ENCODE measurements at regions not wholly inside any gene's neighbourhood (a gene's known extent, or its start where the extent isn't known, plus 50 kb on each side); places are given as distances from the start of the nearest gene placed in this dataset.

DNA sequence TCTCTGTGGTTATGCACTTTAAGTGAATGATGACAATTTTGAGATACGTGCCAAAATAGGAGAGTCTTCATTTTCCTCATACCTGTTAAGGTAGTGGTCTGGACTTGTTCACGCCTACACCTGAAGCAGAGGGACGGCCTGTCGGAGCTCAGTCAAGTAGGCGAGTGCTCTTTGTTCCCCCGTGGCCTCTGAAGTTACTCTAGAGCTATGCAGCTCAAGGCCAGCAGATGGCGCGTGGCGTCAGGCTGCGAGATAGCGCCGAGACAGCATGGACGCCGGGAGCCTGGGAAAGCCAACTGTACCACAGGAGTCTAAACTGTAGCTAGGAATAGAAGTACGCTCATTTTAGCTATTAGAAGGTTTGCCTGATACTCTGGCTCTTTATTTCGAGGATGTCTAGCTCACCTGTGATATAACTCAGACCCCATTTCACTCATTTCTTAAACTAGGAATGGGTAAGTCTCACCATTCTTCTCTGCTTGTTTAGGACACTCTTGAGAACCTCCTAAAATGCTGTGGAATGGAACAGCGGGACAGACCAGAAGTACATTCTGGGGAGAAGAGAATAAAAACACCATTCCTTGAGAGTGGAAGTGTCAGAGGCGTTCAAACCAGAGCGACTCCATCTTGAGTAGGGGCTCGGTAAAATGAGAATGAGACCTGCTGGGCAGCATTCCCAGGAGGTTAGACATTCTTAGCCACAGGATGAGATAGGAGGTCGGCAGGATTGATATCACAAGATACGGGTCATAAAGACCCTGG, 267.4 kb upstream of the HMGA2 start:
- DNase-seq (ENCODE audit: low spot score), result peak; percentile 90

DNA sequence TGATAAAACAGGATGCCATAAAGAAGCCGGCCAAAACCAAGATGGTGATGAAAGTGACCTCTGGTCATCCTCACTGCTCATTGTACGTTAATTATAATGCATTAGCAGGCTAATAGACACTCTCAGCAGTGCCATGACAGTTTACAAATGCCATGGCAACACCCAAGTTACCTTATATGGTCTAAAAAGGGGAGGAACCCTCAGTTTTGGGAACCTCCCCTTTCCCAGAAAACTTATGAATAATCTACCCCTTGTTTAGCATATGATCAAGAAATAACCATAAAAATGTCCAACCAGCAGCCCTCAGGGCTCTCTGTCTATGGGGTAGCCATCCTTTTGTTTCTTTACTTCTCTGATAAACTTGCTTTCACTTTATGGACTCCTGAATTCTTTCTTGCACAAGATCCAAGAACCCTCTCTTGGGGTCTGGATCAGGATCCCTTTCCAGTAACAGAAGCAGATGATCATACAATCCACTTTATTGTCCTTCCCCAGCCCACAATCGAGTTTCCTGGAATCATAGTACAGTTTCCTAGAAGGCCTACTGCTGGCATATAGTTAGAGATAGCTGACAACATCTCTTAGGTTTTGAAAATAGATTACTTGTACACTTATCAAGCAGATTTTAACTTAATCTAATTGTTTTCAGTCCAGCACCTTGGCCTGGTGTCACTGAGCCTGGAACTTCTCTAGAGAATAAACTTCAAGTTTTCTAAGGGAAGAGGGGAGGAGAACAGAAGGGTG, 266.7 kb upstream of the HMGA2 start:
- DNase-seq (ENCODE audit: low spot score), result no peak

DNA sequence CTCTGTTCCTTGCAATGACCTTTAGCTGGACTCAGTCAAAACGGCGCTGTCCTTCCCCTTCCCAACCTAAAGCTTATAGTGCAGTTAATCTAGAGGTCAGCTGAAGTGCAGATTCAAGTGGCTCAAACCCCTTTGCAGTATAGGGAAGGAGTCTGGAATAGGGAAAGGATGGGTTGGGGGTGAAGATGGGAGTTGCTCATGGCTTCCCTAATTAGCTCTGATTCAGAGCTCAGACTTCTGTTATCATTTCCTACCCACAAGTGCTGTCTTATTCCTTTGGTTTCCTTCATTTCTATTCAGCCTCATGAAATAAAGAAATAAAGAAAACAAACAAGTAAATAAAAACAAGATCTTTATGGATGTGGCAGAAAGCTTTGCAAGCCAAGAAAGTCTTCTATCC, 264.0 kb upstream of the HMGA2 start:
- no peak for DNase-seq (ENCODE audit: low spot score)

DNA sequence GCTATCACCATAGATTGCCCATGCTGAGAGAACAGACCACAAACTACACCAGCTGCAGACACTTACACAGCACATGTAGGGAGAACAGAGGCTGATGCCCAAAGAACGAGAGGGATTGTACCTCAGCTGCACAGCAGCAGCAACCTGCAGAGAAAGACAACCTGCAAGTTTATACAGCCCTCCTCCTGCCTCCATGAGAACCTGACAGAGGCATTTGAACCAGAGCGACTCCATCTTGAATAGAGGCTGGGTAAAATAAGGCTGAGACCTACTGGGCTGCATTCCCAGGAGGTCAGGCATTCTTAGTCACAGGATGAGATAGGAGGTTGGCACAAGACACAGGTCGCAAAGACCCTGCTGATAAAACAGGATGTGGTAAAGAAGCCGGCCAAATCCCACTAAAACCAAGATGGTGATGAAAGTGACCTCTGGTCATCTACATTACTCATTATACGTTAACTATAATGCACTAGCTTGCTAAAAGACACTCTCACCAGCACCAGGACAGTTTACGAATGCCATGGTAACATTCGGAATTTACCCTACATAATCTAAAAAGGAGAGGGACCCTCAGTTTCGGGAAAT, 262.4 kb upstream of the HMGA2 start:
- no peak for DNase-seq (ENCODE audit: low spot score)

DNA sequence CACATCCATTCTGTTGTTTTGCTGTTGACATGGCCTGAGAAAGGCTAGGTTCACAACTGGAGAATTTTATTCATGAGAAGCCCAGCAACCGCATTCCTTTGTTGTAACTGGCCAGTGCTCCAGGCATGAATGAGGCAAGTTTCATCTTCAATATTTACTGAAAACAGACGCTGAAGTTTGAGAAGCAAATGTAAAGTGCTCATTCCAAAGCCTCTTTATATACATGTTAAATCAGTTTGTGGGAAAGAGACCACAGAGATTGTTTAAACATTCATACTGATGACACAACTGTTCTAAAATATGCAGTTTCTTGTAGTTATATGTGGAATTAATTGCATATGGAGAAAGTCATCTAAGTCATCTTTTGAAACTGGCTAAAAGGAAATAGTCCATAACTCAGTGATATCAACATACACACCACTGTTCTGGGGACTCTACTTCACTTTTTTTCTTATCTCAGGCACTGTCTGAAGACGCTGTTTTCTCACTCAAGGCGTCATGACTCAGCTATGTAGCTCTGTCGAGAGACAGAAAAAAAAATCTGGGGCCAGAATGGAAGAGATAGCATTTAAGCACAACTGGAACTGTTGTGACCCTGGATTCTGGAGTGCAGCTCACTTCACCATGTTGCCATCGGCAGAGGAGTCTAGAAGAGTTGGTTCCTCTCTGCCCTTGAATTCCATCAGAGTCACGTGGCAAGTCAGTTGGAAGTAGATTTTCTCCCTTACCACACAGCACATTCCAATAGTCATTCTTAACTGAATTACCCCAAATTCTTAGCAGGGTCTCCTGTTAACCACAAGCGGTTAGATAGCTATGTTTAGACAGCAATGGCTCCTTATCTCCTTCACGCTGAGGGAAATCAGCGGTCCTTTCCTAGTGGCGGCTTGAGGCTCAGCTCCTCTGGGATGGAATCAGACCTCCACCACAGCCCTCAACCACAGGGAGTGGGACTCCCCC, 258.4 kb upstream of the HMGA2 start:
- DNase-seq (ENCODE audit: low spot score), result peak; percentile 77

DNA sequence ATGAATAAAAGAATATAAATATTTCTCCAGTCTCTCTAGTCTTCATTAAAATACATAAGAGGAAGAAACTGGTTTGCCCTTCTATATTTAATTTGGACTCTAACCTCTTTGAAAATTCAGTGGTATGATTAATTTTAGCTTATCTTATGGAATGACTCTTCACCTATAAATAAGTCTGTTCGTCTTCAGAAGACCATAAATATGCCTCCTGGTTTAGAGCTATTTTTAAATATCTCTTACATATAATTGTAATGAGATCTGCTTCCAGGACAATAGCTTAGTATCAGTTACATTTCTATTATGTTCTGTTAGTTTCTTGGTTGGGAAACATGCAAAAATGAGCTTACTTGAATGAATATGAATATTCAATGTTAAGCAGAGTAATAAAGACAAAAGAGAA, 257.5 kb upstream of the HMGA2 start:
- no peak for DNase-seq (ENCODE audit: low spot score)

DNA sequence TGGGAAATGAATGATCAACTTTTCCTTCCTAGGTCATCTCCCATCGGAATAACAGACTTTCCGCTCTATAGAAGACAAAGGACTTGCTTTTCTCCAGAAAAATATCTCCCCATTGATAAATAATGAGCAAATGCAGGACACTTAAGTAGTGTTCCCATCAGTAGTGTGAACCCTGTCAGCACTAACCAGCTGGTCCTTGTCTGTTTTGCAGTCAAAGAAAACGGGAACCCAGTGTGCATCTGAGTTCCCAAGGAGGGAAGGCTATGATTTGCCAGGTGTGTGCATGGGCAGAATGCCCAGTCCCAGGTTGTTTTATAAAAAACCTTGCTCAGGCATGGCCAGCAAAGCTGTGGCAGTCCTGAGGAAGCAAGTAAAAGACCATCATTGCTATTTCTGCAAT, 256.5 kb upstream of the HMGA2 start:
- no peak for DNase-seq (ENCODE audit: low spot score)

DNA sequence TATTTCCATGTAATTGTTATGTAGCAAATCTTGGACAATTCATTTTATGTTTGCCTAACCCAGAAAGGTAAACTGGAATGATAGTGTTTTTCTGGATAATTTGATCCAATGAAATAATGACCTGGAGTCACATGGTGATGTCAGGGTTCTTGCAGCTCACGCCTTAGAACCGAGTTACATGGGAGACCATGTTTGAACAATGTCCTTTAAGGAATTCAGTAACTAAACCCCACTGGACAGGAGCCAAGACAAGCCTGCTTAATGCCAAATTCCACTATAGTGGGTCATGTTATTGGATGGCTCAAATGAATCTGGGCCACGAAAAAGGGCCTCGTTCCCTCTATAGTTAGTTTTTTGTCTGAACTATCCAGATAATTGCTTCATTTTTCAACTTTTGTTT, 255.8 kb upstream of the HMGA2 start:
- DNase-seq (ENCODE audit: low spot score), result no peak

DNA sequence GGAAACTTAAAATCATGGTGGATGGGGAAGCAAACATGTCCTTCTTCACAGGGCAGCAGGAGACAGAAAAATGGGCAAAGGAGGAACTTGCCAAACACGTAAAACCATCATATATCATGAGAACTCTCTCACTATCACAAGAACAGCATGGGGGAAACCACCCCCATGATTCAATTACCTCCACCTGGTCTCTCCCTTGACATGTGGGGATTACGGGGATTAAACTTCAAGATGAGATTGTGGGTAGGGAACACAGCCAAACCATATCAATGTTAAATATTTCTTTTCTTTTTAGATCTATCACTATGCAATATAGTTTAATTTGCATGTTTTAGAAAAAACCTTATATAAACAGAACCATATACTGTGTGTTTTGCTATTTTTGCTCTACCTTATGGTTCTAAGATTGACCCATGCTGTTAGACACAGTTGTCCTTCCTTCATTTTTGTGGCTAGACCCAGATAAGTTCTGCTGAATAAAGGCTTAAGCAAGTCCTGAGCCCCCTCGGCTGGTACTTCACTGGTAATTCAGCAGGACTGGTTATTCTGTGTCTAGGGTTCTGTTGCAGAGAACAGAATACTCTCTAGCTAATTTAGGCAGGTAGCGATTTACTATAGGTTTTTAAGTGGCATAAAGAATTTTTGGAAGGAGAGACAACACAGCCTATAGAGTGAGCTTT, 253.7 kb upstream of the HMGA2 start:
- DNase-seq (ENCODE audit: low spot score), result no peak

DNA sequence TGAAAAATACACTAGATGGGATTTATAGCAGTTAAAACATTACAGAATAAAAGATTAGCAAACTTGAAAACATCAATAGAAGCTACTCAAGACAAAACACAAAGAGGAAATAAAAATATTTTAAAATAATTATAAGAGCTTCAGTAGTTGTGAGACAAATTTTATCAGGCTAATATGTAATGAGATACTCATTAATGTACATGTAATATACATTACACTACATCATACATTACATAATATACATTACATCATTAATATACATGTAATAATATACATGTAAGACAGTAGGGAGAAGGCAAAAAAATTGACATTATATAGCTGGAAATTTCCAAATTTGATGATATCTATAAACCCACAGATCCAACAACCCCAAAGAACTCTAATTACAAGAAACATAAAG, 249.4 kb upstream of the HMGA2 start:
- DNase-seq (ENCODE audit: low spot score), result no peak

DNA sequence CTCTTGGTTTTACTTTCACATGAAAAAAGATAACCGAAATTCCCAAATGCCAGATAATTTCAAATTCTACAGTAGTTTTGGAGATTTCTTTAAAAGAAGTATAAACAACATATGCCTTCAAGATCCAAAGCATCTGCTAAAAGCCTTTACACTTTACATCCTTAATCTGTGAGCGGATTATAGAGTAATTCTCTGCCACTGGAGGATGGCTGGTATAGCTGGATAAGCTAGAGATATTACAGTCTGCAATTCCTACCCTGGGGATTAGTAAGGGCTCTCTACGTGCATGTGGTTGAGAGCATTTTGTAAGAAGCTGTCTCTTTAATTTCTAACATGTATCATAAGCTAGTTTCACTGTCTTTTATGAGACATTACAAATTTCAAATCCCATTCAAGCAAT, 240.3 kb upstream of the HMGA2 start:
- no peak for DNase-seq (ENCODE audit: low spot score)

DNA sequence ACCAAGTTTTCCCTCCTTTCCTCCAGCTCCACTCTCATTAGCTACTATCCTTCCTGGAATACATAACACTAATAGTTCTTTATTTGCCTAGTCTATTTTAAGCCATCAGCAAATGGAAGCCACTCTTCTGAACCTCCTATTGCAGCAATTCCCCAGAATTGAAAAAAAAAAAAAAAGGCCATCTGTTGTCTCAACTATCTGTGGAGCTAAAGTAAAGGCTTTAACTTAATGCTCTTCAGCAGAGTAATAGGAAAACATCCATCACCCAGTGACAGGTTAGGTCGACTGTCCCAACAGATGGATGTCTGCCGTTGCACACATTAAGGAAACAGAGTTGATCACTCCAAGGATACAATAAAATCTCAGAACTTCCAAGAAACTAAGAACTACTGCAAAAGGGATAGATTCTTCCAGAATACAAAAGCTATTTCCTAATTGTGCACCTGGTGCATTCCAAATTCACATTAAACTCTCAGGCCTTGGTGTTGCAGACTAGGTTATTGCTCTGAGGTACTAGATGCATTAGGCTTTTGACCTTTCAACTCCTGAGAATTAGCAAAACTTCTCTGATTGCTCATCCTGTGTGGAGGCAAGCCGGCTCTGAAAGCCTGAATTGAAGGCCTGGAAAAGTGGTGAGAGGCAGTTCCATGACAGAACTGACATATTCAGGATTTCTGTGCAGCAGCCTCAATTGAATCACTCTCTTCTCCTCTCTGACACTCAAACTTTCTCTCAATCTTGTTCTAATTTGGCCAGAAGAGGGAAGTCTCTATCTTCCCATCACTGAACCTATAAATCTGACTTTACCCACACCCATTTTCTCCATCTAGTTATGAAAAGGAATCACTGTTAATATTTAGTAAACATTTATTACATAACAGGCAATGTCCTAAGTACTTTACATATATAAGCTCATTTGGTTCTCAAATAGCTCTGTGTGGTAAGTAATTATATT, 238.4 kb upstream of the HMGA2 start:
- DNase-seq (ENCODE audit: low spot score), result no peak

DNA sequence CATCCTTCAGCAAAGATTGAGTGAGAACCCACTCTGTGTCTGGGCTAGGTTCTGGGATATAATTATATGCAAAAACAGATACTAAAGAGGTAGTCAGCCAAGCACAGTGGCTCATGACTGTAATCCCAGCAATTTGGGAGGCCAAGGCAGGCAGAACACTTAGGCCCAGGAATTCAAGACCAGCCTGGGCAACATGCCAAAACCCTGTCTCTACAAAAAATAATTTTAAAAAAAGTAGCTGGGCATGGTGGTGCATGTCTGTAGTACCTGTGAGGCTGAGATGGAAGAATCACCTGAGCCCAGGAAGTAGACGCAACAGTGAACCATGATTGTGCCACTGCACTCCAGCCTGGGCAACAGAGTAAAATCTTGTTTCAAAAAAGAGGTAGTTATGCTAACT, 237.5 kb upstream of the HMGA2 start:
- no peak for DNase-seq (ENCODE audit: low spot score)

DNA sequence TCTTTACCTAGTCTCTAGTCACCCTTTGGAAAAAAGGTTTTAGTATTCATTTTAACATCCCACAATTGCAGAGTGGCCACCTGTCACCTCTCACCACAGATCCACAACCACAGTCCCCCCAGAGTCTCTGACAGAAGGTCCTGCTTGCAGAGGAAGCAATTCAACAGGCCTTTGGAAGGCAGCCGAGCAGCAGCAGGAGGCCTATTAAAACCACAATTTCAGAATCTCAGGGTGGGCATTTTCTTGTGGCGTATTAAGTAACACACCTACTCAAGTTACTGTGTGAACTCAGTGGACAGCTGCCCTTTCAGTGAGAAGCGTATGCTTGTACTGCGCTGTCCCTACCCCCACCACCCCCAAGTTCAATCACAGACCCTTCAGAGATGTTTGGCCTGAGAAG, 234.0 kb upstream of the HMGA2 start:
- no peak for DNase-seq (ENCODE audit: low spot score)

DNA sequence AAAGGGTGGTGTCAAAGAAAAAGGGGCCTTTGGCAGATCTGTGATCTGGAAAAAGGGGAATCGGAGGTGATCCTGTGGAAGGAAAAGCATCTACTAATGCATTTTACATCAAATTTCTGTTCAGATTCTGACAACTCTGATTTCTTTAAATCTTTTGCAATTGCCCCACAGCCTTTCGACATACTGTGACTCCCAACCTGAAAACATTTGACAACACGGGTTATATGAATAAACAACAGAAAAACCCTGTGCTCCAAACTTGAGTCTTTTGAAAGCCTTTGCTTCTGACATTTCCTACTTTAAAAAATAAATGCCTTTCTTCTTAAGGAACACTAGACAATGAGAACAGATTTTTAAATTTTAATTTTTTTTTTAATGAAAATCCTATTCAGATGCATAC, 231.9 kb upstream of the HMGA2 start:
- DNase-seq (ENCODE audit: low spot score), result no peak

DNA sequence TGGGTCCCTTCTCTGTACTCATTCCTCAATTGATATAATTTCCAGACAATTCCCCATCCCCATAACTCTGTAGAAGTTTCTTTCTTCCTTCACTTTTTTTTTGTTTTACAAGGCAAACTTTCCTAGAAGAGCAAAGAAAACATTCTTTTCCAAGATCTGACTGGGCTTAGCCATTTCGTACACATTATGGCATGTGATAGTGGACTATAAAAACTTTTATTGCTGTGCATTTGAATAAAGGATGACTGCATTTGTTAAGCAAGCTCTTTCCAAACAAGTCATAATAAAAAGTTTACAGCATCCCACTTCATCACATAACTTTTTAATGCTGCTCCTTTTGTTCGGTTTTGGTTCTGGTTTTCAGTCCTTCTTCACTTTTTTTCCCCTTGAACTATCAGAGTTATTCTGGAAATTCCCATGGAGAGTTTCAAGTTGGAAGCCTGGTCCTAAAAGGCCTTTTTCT, 231.0 kb upstream of the HMGA2 start:
- no peak for DNase-seq (ENCODE audit: low spot score)

DNA sequence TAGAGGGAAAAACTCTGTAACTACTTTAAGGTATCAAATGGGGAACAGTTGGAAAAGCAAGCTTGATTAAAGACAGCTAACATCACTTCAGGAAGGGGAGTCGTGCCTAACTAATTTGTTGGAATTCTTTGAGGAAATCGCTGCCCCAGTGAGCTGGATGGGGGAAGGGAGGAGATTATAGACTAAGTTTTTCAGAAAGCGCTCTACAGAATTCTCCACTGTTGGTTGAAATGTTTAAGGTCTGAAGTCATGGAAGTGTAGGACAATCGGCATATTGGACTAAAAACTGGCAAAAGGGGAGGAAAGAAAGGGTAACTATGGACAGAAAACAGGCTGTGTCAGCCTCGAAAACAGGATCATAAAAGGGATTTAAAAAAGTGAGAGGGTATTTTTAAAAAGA, 229.9 kb upstream of the HMGA2 start:
- DNase-seq (ENCODE audit: low spot score), result no peak

DNA sequence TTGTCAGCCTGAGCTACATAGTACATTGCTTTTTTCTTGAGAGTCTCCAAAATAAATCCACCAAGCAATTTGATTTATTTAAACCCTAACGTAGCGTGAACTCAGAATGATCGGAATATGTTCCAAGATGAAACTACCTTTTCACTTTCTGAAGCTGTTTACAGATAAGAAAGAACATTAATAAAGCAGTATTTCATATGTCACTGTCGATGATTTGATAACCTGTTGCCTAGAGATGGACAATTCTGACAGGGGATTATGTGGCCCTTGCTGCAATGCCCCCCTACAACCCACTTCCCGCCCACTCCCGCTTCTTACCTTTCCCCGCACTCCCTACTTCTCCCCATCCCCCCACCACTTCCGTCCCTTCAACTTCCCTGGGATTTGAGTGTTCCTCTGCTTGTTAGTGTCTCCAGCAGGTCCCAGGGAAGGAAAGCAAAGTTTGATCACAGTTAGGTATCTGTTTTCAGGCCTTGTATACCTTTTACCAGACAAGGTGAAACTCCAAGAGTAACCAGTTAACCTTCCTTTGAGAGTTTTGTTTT, 229.2 kb upstream of the HMGA2 start:
- no peak for DNase-seq (ENCODE audit: low spot score)

DNA sequence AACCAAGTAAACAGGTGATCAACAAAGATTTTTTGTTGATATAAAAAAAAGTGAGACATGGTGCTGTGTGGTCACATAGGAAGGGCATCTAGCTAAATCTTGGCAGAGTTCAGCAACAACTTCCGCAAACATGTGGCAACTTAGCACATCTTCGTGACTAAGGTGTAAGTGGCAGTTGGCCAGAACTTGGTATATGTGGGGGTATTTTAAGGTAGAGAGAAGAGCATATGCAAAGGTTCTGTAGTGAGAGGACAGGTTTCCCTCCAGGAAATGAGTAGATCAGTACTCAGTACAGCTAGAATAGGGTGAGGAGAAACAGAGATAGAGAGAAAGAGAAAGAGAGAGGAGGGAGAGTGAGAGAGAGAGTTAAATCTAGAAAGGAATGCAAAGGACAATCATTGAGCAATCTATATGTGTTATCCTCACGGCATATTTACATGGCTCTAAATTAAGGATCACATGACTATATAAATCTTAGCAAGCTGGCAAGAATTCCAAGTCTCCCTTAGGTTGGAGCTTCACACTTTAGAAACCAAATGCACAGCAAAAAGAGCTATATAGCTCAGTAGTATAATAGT, 227.7 kb upstream of the HMGA2 start:
- no peak for DNase-seq (ENCODE audit: low spot score)

DNA sequence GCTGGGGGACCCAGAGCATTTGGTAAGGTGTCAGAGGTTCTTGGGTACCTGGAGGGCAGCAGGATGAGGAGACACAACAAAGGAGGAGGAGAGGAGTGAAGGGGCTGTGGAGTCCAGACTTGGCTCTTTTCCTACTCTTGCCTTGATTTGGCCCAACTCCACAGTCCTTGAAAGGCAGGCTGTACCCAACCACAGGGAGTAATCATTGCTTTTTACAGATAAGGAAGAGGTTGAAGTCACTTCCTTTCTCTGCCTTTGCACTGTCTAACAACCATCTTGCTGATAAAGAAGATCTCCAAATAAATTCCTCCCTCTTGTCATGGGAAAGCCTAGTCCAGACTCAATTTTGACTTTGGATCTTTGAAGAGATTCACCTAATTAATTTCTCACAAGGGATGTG, 226.8 kb upstream of the HMGA2 start:
- DNase-seq (ENCODE audit: low spot score), result no peak

Data from AG20443 (cell line).